CD14-positive monocyte (primary cell): ENCODE measurements at regions not wholly inside any gene's neighbourhood (a gene's known extent, or its start where the extent isn't known, plus 50 kb on each side); places are given as distances from the start of the nearest gene placed in this dataset.

Source experiments
- DNase-seq, 3 donors: peaks; one replicate each; pipeline ENCODE4 v3.0.0-alpha.2; 2011 to 2022
- H2AFZ ChIP-seq: 2 replicates; pipeline ENCODE4 v1.6.0; 2012; ENCODE audit warnings: mild to moderate bottlenecking, low read depth, low read length, inconsistent platforms; ENCODE audit not compliant: insufficient read depth, poor library complexity, severe bottlenecking
- H3K27ac ChIP-seq, 2 donors: 1 replicate in 1 of 2; 2 replicates in 1 of 2; pipeline ENCODE4 v1.5.1; 2012 to 2013; ENCODE audit warnings: low read length in 2 of 2, control low read depth in 1 of 2, inconsistent platforms in 1 of 2, low read depth in 1 of 2, mild to moderate bottlenecking in 1 of 2
- H3K27me3 ChIP-seq, 2 donors: one replicate each; pipeline versions ENCODE4 v1.6.0 to v1.6.1; 2011 to 2013; ENCODE audit warnings: low read length in 2 of 2; ENCODE audit not compliant: control insufficient read depth in 2 of 2, insufficient read depth in 2 of 2
- H3K36me3 ChIP-seq, 2 donors: replicated peaks in 1 of 2; 1 replicate in 1 of 2; 2 replicates in 1 of 2; pipeline versions ENCODE4 v1.5.1 to v1.6.1; 2012 to 2013; ENCODE audit warnings: low read length in 2 of 2, control low read depth in 1 of 2, inconsistent platforms in 1 of 2, mild to moderate bottlenecking in 1 of 2; ENCODE audit not compliant: insufficient read depth in 2 of 2, control insufficient read depth in 1 of 2
- H3K4me1 ChIP-seq, 2 donors: 1 replicate in 1 of 2; 2 replicates in 1 of 2; pipeline versions ENCODE4 v1.5.1 to v1.6.1; 2012 to 2013; ENCODE audit warnings: low read length in 2 of 2, control low read depth in 1 of 2, inconsistent platforms in 1 of 2, mild to moderate bottlenecking in 1 of 2, moderate library complexity in 1 of 2; ENCODE audit not compliant: insufficient read depth in 2 of 2, control insufficient read depth in 1 of 2
- H3K4me2 ChIP-seq: replicated peaks from 2 replicates; pipeline ENCODE3; 2012; ENCODE audit warnings: low read length, moderate library complexity, mild to moderate bottlenecking; ENCODE audit not compliant: poor library complexity, severe bottlenecking; ENCODE audit errors: extremely low read depth
- H3K4me3 ChIP-seq, 3 experiments: fragments of 200-600 bp in 1 of 3; sonication (generic) in 1 of 3; replicated peaks in 1 of 3; 1 replicate in 2 of 3; 2 replicates in 1 of 3; pipeline ENCODE4 v1.5.1; 2011 to 2013; ENCODE audit warnings: low read length in 3 of 3, mild to moderate bottlenecking in 3 of 3, control low read depth in 2 of 3, low read depth in 2 of 3, inconsistent platforms in 1 of 3, moderate library complexity in 1 of 3
- H3K79me2 ChIP-seq: 2 replicates; pipeline ENCODE4 v1.6.0; 2012; ENCODE audit warnings: mild to moderate bottlenecking, control low read depth, inconsistent platforms, low read length, moderate library complexity; ENCODE audit not compliant: insufficient read depth
- H3K9ac ChIP-seq: 2 replicates; pipeline ENCODE4 v1.6.0; 2017; ENCODE audit warnings: low read length, mild to moderate bottlenecking; ENCODE audit not compliant: insufficient read depth, poor library complexity, severe bottlenecking
- H3K9me3 ChIP-seq, 2 donors: replicated peaks in 1 of 2; 1 replicate in 1 of 2; 2 replicates in 1 of 2; pipeline versions ENCODE4 v1.5.1 to v1.6.1; 2012 to 2013; ENCODE audit warnings: low read length in 2 of 2, control low read depth in 1 of 2; ENCODE audit not compliant: control insufficient read depth in 1 of 2, insufficient read depth in 1 of 2
- H4K20me1 ChIP-seq: 2 replicates; pipeline ENCODE4 v1.6.0; 2012; ENCODE audit warnings: mild to moderate bottlenecking, low read length, control low read depth, moderate library complexity; ENCODE audit not compliant: insufficient read depth
- H3K27ac Mint-ChIP-seq, 7 donors: one replicate each; pipeline ENCODE4 v1.8.0; 2020; ENCODE audit warnings: mild to moderate bottlenecking in 7 of 7, mixed read lengths in 7 of 7, moderate library complexity in 6 of 7, inconsistent platforms in 2 of 7
- H3K27me3 Mint-ChIP-seq, 3 donors: one replicate each; pipeline ENCODE4 v1.8.0; 2021 to 2022; ENCODE audit warnings: low read depth in 3 of 3, mild to moderate bottlenecking in 3 of 3, mixed read lengths in 3 of 3, moderate library complexity in 3 of 3, inconsistent platforms in 1 of 3
- H3K36me3 Mint-ChIP-seq, 2 donors: one replicate each; pipeline ENCODE4 v1.8.0; 2020; ENCODE audit warnings: mixed read lengths in 2 of 2, inconsistent platforms in 1 of 2, mild to moderate bottlenecking in 1 of 2
- H3K4me1 Mint-ChIP-seq: one replicate; pipeline ENCODE4 v1.8.0; 2020; ENCODE audit warnings: mild to moderate bottlenecking, mixed read lengths
- H3K4me3 Mint-ChIP-seq, 2 donors: one replicate each; pipeline ENCODE4 v1.8.0; 2020; ENCODE audit warnings: mild to moderate bottlenecking in 2 of 2, mixed read lengths in 2 of 2, moderate library complexity in 1 of 2
- H3K9me3 Mint-ChIP-seq, 7 donors: one replicate each; pipeline ENCODE4 v1.8.0; 2020 to 2022; ENCODE audit warnings: mixed read lengths in 7 of 7, mild to moderate bottlenecking in 6 of 7, moderate library complexity in 6 of 7, inconsistent platforms in 2 of 7
- CTCF ChIP-seq: fragments of 200-600 bp; IDR thresholded peaks from one replicate; pipeline ENCODE4 v1.8.0; 2022; ENCODE audit warnings: antibody characterized with exemption, mild to moderate bottlenecking
- WGBS: methylation state at CpG from one replicate; pipeline ENCODE4 v1.1.5; 2013; ENCODE audit warnings: missing lambda C conversion rate; ENCODE audit not compliant: insufficient coverage; 5-methylcytosine and 5-hydroxymethylcytosine counted together
- intact Hi-C, 2 donors: fragments of 100-400 bp; cut with micrococcal nuclease; formaldehyde crosslinking; loops; one replicate each; pipeline versions ENCODE4 v1.15.0 to v1.15.1; 2023

GRCh38 chr22:49400941-49401598, 426.6 kb downstream of the BRD1 start:
- TF ChIP-seq CTCF: no peak
- Mint-ChIP-seq H3K4me1 (no peaks in the 10 kb centered on the region), H3K27me3 (peaks cover 0 to 5% (median 5%) of the 10 kb centered on the region in 3 donors), H3K4me3 (no peak overlapping the region), H3K9me3 (peaks cover 0 to 3% (median 0%) of the 10 kb centered on the region in 7 donors), H3K36me3 (no peaks in the 10 kb centered on the region), H3K27ac (no peak overlapping the region)
- H3K27ac ChIP-seq: no peak overlapping the region
- H3K27me3 ChIP-seq: no peaks in the 10 kb centered on the region
- no peaks in the 10 kb centered on the region for H4K20me1 ChIP-seq
- no peak for DNase-seq
- intact Hi-C loops: no loop called here
- no peak overlapping the region for H3K9ac ChIP-seq
- H3K4me2 ChIP-seq: no peak overlapping the region
- no peak overlapping the region for H3K4me3 ChIP-seq
- H3K9me3 ChIP-seq: no peaks in the 10 kb centered on the region
- WGBS: 88% methylated on average over 11 of the region's 16 CpGs
- no peak overlapping the region for H2AFZ ChIP-seq
- no peaks in the 10 kb centered on the region for H3K4me1 ChIP-seq
- no peaks in the 10 kb centered on the region for H3K79me2 ChIP-seq
- H3K36me3 ChIP-seq: no peaks in the 10 kb centered on the region

GRCh38 chr22:49400136-49400940, 427.3 kb downstream of the BRD1 start:
- H3K27ac ChIP-seq: no peak overlapping the region
- no peak overlapping the region for H3K4me2 ChIP-seq
- TF ChIP-seq CTCF: no peak
- H3K36me3 ChIP-seq: no peaks in the 10 kb centered on the region
- no peaks in the 10 kb centered on the region for H4K20me1 ChIP-seq
- Mint-ChIP-seq H3K36me3 (no peaks in the 10 kb centered on the region), H3K27ac (no peak overlapping the region), H3K4me3 (no peak overlapping the region), H3K4me1 (no peaks in the 10 kb centered on the region), H3K9me3 (peaks cover 0 to 6% (median 2%) of the 10 kb centered on the region in 7 donors), H3K27me3 (peaks cover 0 to 5% (median 5%) of the 10 kb centered on the region in 3 donors)
- intact Hi-C loops: no loop called here
- no peaks in the 10 kb centered on the region for H3K4me1 ChIP-seq
- no peak overlapping the region for H2AFZ ChIP-seq
- DNase-seq: no peak
- no peak overlapping the region for H3K4me3 ChIP-seq
- no peak overlapping the region for H3K9ac ChIP-seq
- no peaks in the 10 kb centered on the region for H3K79me2 ChIP-seq
- H3K9me3 ChIP-seq: peaks cover 0 to 4% of the 10 kb centered on the region in 2 donors
- no peaks in the 10 kb centered on the region for H3K27me3 ChIP-seq
- 94% methylated on average over 15 of the region's 24 CpGs for WGBS
